Right renal pelvis (tissue), 4 donors: ENCODE measurements at regions not wholly inside any gene's neighbourhood (a gene's known extent, or its start where the extent isn't known, plus 50 kb on each side); places are given as distances from the start of the nearest gene placed in this dataset.

Experiments
- DNase-seq, 4 donors: peaks; one replicate each; pipeline ENCODE4 v3.0.0-alpha.2; 2013; ENCODE audit warnings: low read depth in 4 of 4, low spot score in 3 of 4, missing footprints in 1 of 4

DNA sequence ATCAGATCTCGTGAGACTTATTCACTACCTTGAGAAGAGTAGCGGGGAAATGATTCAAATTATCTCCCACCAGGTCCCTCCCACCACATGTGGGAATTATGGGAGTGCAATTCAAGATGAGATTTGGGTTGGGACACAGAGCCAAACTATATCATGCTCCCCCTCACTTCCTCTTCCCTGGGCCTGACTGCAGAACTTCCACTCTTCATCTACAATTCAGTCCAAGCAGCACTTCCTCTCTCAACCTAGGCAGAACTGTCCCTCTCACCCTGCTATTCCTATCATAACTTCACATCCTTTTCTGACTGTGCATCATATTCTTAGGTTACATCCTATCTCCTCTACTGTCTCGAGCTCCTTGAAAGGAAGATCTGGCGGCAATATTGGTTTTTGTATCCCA lies 184.0 kb upstream of the HDDC2 start:
- DNase-seq, result no peak

DNA sequence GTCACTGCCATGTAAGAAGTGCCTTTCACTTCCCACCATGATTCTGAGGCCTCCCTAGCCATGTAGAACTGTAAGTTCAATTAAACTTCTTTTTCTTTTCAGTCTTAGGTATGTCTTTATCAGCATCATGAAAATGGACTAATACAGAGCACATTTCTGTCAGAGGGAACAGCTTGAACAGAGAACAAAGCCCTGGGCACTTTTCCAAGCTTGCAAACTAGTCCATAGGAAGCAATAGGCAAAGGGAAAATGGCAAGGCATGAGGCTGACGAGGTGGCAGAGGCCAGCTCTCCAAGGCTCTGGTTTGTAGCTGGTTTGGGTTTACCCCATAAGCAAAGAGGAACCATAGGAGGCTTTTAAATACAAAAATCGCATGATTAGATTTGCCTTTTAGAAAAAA lies 185.1 kb upstream of the HDDC2 start:
- no peak for DNase-seq

DNA sequence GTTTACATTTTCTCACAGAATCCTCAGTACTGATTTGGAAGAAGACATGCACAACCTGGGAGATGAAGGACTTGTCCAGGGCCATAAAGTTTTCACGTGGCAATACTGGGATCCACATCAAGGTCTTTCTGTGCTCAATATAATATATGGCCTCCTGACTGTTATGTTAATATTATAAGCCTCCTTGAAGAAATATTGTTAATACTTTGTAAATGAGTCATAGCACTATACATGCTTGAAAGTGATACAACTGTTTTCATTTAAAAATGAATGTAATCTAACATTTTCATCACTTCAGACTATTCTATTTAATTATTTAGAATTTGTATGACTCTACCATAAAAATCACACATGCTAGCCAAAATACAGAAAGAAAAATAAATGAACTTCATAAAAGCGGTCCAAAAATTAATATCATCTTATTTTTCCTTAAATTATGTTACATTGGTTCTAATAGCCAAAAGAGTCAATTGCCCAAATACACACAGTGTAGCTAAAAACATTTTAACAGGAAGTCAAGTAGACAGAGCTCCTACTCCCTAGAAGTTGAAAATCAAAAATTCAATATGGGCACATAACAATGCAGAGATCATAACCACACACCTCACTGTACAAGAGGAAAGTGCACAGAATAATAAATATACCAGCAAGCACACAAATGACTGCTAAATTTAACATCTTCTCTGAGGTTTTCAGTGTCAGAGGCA lies 188.0 kb upstream of the HDDC2 start:
- no peak for DNase-seq

DNA sequence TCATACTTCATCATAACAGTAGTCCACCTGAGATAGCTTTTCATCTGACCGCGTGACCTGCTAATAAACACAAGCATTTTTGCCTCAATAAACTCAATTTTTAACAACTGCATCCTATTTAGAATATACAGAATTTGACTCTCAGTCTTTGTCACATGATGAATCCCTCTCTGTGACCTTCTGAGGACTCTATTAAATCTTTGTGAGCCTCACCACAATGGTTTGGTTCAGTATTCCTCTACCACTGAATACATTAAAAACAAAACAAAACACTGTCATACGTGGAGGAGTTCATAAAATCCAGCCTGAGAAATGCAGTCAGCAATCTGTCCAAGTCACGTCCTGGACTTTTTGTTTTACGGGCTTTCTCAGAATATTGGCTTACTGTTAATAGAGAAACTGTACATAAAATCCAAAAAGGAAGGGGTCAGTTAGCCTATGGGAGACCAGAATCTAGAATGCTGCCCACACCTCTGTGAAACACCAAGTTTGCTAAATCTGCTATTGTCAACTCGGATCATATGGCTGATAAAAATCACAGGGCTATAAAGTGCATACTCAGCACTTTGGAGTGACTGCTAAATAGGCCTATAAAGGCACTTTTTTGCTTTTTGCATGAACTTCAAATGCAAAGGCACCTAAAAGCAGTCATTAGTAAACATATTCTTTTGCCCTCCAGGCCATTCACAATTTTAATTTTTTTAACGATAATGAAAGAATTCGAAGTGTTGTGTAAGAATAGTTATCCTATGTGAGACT lies 190.3 kb upstream of the HDDC2 start:
- DNase-seq, result no peak

DNA sequence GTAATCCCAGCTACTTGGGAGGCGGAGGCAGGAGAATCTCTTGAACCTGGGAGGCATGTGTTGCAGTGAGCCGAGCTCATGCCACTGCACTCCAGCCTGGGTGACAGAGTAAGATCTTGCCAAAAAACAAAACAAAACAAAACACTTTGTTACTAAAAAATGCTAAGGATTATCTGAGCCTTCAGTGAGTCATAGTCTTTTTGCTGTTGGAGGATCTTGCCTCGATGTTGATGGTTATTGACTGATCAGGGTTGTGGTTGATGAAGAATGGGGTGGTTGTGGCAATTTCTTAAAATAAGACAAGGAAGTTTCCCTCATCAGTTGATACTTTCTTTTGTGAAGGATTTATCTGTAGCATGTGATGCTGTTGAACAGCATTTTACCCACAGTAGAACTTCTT lies 196.8 kb upstream of the HDDC2 start:
- DNase-seq, result no peak

DNA sequence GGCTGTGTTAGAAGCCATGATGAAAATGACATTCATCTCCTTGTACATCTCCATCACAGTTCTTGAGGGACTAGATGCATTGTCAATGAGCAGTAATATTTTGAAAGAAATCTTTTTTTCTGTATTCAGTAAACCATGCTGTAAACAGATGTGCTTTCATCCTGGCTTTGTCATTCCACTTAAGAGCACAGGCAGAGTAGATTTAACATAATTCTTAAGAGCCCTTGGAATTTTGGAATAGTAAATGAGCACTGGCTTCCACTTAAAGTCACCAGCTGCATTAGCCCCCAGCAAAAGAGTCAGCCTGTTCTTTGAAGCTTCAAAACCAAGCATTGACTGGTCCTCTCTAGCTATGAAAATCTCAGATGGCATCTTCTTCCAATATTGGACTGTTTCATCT lies 197.8 kb upstream of the HDDC2 start:
- no peak for DNase-seq

DNA sequence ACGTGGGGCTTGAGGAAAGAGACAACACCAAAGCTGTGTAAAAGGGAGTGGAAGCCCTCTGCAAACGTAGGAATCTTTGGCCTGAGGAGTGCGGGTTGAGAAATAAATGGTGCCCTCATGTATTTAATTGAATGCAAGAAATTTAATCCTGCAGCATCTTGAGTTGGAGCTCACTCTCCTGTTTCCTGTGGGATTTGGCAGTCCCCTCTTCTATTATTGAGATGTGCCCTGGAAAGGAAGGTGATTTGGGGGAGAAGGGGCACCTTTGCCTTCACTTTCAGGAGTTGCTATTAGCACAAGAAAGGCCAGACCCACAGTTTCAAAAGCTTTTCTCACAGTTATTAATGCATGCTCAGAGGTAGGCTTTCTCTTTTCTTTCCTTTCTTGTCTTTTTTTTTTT lies 201.4 kb upstream of the HDDC2 start:
- DNase-seq, result no peak

DNA sequence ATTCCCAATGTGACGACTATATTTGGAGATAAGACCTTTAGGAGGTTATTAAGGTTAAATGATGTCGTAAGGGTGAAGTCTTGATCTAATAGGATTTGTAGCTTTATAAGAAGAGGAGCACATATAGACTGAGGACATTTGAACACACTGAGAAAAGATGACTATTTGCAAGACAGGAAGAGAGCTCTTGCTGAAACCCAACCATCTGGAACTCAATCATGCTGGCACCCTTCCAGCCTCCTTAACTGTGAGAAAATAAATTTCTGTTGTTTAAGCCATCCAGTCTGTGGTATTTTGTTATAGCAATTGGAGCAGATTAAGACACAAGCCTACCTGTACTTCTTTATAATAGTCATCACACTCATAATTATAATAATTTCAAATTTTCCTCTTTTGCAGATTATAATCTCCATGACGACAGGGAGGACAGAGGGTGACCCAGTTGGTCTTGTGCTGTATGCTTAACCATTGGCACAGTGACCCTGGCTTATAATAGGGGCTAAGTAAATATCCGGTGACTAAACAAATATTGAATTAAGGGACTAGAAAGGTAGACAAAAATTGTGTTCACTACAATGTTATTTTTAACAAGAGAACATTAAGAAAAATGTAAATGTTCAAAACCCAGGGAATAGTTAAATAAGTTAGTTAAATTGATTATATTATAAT lies 206.4 kb upstream of the HDDC2 start:
- peak in 2 of 4 donors; percentile 7 to 14 for DNase-seq

DNA sequence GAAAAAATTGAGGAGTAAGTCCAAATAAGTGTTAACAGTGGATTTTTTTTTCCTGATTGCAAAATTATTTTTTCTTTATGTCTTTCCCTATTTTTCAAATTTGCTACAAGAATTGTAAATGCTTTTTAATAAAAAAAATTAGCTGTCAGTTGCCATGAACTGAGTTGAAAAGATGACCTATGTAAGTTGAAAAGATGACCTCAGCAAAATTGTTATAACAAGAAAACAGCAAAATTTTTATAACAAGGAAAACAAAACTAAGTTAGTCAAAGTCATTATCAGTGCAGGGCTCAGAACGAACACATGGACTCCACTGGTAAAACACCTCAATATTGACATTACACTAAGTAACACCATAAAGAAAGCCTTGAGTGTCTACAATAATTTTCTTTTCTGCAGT lies 207.0 kb upstream of the HDDC2 start:
- DNase-seq, result no peak

DNA sequence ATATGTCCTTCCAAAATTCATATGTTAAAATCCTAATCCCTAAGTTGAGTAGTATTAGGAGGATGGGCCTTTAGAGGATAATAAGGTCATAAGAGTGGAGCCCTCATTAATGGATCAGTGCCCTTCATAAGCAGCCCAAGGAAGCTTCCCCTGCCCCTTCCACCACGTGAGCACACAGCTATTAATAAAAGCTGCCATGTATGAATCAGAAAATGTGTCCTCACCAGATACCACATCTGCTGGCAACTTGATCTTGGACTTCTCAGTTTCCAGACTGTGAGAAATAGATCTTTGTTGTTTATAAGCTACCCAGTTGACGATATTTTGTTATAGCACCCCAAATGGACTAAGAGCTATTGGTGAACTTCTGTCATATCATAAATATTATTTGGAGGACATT lies 207.7 kb upstream of the HDDC2 start:
- DNase-seq, result no peak

DNA sequence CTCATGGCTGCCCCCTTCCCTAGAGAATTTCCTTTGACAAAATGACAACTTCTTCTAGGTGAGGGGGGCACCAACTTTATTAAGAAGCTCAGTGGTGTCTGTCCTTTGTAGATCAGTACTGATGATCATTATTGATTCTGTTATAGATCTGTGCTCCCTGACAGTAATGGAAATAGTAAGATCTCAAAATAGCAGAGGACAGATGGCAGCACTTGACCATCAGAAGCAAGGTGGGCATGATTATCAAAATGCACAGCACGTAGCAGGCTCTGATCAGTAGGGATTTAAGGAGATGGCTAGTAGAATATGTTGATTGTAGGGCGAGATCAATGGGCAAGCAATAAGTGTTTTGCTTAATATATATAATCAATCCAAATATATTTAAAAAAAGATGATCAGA lies 208.6 kb upstream of the HDDC2 start:
- DNase-seq, result no peak

DNA sequence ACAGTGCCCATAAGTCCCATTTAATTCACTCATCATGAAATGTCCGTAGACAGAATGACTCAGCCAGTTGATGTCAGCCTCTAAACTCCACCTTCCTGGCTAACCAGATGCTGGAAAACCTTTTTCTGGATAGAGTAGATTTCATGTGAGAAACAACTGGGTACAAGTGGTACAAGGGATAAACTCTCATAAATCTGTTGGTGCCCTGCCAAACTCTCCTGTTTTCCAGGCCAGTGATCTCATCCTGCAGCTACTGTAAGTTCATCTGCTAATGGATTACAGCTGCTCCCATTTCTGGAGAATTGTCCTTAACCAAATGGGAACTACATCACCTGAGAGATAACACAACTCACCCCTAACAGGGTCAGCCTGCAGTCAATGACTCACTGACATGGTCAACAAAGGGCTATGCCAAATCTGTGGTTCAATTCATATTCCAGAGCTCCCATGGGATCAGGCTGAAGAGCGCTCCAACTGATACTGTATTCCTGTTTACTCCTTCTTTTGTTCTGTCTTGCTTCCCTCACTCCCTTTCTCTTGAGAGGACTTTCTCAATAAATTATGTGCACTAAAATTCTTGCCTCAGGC lies 210.1 kb upstream of the HDDC2 start:
- no peak for DNase-seq

DNA sequence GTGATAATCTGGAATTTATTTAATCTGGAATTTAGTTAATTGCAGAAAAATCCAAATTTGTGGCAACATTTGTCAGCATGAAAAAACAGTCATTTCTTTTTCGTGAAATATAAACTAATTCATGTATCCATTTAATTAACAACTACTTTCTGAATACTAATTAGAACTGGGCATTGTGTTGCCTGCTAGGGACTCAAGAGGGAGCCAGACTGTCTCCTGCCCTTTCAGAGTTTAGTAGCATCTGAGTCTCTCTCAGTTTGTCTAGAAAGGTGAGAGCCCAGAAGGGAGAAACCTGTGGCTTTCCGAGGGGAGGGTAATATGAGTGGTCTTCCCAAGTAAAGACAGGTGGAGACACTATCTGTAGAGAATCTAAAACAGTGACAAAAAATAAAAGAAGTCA lies 210.9 kb upstream of the HDDC2 start:
- DNase-seq, result no peak

DNA sequence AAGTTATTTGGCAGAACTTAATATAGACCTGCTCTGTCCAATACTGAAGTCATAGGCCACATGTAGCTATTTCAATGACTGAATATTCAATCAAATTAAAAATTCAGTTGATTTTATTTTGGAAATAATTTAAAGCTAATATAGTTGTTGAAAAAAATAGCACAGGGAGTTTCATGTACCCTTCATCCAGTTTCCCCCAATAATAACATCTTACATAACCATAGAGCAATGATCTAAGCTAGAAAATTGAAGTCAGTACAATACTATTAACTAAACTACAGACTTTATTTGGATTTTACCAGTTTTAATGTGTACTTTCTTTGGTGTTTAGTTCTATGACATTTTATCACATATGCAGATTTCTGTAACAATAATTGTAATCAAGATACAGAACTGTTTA lies 212.2 kb upstream of the HDDC2 start:
- no peak for DNase-seq

DNA sequence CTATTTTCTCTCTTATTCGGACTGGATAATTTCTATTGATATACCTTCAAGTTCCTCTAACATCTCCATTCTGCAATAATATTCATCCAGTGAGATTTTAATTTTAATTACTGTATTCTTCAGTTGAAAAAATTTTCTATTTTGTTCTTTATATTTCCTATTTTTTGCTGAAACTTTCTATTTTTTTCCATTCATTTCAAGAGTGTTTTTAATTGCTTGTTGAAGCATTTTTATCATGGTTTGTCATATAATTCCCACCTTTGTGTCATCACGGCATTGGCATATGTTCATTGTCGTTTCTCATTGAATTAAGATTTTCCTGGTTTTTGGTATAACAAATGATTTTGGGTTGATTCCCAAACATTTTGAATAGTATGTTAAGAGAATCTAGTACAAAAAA lies 214.9 kb upstream of the HDDC2 start:
- no peak for DNase-seq

DNA sequence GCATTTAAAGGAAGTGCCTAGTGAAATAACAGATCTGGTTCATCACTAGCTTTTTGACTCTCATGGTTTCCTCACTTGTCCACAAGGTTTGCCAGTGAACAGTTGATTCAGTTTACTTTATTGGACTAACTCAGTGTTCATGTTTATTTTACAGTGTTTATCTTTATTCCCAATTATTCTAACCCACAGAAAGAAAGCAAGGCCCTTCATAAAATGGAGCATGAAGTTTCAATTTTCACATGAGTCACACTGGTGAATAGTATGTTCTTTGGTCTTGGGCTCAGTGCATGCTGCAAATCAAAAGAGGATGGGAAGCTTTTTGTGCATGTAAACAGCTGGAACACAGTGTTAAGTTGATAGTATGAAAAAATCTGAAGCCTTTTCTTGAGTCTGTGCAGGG lies 217.6 kb upstream of the HDDC2 start:
- DNase-seq, result no peak

DNA sequence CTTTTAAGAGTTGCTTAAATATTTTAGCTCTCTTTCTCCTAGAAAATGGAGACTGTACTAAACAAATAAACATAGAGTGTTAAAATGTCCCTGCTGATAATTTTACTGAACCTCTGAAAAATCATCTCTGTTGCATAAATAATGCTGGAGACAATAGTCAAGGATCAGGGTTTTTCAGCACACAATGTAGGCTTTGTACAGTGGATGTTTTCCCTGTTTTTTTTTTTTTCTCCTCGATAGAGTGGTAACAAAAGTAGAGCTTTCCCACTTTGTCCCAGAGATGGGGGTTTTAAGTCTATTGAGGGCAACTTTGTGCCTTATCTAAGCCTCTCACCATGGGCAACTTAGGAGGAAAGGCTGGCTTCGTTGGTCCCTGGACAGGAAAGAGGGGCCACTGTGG lies 222.6 kb upstream of the HDDC2 start:
- DNase-seq, result no peak

DNA sequence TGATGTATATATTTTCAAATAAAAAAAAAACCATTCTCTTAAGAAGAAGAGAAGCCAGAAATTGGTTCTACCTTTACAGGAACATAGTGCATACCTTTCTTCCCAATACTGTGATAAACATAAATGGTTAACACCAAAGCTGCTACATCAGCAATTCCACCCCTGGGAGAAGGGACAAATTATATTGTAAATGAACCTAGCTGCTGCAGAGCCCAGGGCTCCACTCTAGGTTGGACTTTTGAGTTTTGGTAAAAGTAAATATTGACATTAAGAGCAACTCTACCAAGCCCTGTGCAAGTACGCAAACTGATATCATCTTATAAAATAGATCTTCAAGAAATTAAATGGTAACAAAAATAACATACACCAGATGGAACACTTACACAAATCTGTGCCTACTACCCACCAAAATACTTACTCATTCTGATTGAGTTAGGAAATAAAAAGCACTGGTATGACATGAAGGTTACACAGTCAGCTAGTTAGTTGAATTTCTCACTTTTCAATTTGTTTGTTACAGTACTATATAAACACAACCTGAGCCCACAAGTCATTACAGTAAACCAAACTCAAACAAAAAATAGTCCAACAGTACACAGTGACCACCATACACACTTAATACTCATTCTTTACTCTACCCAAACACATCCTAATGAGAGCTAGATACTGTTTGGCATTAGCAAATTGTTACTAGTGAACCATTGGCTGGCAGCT lies 223.3 kb upstream of the HEY2 start:
- DNase-seq, result no peak

DNA sequence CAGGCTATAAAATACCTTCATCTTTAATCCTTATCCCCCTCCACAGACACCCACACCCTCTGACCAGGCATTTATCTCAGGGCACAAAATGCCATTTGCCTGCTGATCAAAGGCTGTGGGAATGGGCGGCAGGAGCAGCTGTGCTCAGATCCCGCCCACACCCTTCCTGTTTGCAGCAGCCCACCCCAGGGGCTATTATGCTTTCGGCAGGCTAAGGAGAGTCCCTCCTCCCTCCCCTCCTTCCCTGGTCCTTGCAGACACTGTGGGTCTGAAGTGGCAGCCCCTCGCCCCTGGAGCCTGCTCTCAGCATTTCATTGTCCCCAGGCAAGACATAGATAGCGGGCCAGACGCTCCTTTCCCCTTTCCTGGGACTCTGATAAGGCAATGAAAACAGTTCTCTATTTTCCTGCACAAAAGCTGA lies 220.8 kb upstream of the HEY2 start:
- DNase-seq, result no peak

DNA sequence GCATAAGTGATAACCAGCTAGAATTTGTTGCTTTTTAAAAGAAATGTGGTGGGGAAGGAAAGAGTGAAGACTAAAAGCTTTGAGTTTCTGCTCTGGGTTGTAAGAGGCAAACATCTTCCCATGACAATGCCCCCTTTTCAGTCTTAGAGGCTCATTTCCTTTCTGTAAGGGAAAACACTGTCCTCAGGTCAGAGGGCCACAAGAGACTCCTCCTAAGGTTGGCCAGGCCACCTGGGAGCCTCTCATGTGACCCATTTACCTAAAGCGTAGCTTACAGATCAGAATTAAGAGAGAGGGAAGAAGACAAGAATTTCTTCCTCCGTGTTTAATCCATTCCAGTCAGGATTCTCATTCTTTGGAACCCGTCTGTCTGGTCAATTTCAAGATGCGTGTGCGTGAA lies 220.4 kb upstream of the HEY2 start:
- no peak for DNase-seq
